HG03175 (cell line): ENCODE measurements at regions not wholly inside any gene's neighbourhood (a gene's known extent, or its start where the extent isn't known, plus 50 kb on each side); places are given as distances from the start of the nearest gene placed in this dataset.
"Not testable (repeated sequence)": the region's sequence is repeated elsewhere in the genome, so short reads cannot be mapped to it uniquely, and the experiment has no call there.

Experiments used
- ATAC-seq: cut with Tn5 transposase; IDR thresholded peaks from one replicate; pipeline ENCODE4 v1.9.1; 2021; ENCODE audit warnings: mild to moderate bottlenecking, moderate library complexity; ENCODE audit not compliant: unreplicated experiment

DNA sequence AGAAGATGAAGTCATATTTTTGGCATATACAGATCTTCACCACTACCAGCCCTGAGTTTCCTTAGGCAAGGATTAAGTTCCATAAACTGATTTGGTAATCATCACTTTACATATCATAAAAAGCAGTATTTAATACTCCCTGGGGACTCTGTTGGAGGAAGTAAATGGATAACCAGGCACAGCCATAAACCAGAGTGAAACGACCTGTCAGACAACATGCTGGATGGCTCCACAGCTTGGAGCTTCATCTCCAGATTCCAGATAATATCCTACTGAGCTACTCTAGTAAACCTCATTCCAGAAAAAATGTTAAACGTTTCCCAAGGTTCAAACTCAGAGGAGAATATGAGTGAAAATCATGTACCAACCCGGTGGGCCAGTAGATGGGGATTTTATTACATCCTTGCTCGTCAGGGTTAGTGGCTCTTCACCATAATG, 109.2 kb downstream of the BASP1 start:
- ATAC-seq = no peak

DNA sequence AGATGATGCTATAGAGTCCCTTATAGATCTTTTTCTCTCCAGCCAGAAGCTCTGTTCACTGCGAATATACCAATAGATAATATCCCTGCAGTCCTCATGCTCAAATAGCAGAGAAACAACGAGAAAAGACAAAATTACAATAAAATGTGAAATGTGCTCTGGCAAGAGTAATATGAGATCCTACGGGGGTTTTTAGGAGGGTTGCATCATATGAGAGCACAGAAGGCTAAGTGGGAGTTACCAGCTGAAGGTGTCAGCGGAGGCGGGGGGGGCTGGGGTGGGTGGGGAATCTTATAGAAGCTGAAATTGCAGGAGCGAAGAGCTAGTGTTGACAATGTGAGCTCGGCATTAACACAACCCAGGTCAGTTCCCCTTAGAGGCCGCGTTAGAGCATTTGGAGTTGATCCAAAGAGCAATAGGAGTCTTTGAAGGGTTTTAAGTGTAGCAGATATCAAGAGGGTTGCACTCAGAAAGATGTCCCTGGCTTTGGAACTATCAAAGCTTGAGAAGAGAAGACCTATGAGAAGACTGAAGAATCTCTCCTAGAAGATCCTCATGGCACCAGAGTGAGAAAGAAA, 109.7 kb downstream of the BASP1 start:
- no peak for ATAC-seq

DNA sequence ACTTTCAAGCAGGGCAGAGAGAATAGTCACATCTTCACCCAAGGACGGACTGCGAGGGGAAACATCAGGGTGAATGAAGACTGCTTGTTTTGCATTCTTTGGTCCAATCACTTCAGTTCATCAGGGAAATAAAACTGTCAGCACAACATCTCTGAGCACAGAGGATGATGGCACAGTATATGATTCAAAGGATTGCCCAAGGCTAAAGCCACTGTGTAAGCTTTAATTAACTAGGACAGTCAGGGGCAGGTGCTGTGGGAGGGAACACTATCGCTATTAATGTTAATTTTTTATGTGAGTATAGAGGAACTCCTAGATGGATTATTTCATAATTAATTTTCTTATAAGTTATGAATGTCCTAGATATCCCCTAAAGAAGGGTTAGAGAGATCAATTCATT, 112.1 kb downstream of the BASP1 start:
- no peak for ATAC-seq

DNA sequence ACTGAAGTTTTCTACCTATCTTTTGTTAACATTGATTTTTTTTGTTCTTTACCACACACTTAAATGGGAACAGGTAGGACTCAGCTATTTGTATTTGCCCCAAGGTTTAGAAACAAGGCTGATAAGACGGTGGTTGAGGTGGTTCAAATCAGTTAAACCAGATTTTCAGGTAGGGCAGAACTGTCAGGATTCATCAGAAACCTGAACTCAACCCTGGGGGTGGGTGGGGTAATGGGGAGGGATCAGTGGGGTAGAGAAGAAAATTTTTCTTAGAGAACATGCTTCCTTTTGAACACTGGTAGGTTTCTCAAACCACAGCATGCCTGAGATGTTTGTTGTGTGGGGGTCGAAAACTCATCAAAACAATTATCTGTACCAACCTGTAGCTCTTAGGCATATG, 113.0 kb downstream of the BASP1 start:
- ATAC-seq = no peak

DNA sequence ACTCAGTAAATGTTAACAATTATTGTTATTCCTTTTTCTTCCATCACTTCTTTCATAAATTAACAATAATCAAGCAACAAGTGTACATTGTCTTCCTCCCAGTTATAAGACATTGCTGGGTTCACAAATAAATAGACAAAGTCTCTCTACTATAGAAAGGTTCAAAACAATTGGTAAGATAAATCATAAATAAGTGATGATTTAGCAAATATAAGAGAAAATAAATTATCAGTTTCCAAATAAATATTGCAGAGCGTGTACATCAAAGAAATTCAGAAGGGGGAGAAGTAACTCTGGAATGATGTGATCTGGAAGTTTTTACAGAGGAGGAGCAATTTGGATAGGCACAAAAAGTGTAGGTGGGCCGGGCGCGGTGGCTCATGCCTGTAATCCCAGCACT, 114.2 kb downstream of the BASP1 start:
- no peak for ATAC-seq

DNA sequence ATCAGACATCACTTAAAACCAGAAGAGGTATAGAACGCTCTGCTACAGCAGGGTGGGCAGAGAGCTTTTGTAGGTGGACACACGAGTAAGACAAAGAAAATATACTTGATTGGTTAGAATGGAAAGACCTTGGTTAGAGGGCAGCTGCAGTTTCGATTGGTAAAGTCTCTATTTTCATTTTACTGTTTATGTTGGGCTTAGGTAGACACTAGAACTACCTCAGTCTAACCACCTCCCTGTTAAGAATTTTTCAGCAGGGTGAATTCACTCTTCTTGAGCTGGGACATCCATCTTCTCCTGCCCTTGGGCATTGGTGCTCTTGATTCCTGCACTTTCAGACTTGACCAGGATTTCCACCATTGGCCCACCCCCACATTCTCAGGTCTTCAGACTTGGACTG, 116.3 kb downstream of the BASP1 start:
- no peak for ATAC-seq

DNA sequence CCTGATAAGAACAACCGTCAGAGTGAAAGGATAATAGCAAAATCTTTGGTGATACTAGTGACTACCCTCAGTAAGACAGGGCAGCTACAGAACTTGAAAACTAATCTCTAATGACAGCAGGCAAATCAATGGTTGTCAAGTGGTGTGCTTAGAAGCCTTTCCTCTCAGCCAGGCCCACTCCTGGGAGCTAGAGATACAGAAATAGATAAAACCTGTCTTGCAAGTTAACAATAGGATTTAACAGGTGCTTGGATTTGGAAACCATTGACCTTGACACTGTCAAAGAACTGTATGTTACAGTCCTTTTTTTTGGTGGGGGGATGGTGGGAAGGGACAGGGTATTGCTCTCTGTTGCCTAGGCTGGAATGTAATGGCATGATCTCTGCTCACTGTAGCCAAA, 118.6 kb downstream of the BASP1 start:
- no peak for ATAC-seq

DNA sequence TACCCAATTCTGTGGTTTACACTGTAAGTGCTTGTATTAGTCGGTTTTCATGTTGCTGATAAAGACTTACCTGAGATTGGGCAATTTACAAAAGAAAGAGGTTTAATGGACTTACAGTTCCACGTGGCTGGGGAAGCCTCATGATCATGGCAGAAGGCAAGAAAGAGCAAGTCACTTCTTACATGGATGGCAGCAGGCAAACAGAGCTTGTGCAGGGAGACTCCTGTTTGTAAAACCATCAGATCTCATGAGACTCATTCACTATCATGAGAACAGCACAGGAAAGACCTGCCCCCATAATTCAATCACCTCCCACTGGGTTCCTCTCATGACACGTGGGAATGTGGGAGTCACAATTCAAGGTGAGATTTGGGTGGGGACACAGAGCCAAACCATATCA, 119.3 kb downstream of the BASP1 start:
- not testable (repeated sequence) for ATAC-seq

DNA sequence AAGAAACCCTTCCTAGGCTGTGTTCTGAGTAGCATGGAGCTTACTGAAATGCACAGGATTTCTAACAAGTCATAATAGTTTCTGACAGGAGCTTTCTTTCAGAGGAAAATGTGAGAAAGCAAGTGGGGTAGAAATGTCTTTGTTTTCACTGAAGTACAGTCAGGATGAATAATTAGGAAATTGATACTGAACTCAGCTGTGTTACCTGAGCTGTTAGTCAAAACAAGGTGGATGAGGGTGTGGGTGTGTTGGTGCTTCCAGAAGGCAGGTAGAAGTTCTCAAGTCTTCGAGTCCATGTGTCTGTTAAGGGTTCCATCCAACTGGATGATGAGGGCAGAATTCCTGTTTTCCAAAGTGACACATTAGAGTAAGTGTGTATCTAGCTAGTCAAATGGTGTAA, 122.4 kb downstream of the BASP1 start:
- no peak for ATAC-seq

DNA sequence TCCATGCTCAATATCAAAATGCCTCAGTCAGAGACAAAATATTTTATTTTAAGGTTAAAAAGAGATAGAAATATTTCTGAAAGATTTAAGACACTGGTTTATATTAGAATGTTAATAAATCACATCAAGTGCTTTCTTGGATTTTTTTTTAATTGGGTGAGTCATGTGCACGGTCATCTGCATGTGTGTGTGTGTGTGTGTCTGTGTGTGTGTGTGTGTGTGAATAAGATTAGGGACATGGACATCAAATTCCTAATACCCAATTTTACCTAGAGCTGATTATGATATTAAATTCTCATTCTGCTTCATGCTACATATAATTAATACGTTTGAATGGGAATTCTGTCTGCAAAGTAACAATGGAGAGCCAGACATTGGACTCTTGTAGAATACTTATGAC, 122.9 kb downstream of the BASP1 start:
- ATAC-seq = no peak

DNA sequence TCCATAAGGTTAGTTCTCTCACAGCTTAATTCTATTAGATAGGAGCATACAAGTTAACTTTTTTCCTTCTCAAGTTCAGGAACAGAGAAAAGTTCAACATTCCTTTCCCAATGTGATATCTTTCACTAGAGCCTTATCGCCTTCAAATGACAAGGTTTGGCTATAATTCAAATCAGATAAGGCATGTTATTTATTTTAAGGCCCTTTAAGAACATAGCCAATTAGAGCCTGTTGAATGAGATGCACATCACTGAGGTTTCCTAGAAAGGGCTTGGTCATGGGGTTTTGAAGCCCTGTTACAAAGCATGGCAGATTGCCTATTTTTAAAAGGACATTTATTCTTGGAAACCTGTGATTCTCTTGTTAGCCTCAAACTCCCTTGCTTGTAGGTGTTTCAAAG, 123.4 kb downstream of the BASP1 start:
- no peak for ATAC-seq

DNA sequence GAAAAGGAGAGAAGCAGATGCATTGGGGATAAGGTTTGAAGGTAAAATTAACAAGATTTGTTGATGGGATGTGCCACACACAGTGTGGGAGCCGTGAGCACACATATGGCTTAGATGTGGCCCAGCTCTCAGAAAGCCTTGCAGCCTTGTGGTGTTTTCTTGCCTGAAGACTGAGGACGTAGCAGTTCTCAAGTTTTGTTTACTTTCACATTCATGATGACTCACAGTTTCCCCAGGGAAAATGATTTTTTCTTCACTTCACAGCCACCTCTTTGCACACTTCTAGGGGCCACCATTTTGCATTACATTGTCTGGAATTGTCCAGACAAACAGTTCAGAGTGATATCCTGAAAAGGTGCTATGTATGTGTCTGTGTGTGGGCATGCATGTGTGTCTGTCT, 126.2 kb downstream of the BASP1 start:
- peak; percentile 86 for ATAC-seq

DNA sequence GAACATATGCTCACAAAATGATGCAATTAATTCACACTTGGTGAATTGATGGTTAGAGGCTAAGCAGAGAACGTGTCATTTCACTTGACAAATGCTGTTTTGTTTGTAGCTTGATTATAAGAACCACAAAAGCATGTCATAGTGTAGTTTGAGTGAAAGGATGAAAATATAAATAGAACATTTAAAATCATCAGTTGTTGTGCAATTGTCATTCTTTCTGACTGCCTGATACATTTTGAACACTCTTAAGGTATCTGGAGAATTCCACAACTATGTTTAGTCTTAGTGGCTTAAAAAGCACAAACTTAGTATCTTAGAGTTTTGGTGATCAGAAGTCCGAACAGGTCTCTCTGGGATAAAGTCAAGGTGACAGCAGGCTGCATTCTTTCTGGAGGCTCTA, 129.4 kb downstream of the BASP1 start:
- no peak for ATAC-seq

DNA sequence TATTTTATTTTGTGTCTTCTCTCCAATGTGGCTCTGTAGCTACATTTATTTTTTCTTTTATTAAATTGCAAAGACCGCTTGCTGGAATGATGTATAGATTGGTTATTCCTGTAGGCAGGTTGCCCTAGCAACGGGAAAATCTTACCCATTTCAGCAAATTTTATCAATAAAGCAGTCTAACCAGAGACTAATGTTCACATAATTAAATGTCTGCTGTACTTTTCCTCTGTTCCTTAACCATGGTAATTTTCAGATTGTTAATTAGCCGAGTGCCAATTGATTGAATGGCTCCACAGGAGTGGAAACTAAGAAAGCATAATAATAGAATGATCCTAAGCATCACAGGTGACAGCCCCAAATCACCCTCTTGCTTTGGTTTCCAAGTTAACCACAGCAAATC, 134.8 kb downstream of the BASP1 start:
- ATAC-seq = no peak

DNA sequence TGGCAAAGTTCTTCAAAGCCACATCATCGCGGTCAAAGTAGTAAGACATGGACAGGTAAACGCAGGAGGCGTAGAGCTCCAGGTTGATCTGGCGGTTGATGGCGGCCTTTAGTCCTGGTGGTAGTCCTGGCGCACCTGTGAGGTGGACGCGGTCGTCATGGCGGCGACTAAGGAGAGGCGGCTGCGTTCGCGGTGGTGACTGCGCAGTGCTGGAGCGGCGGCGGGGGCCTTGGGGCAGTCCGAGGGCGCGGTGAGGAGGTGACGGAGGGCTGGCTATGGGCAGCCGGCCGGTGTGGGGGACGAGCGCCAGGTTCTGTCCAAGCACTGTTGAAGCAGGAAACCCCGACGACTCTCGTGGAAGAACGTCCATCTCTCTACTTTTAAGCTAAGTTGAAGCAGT, 136.8 kb downstream of the BASP1 start:
- no peak for ATAC-seq

DNA sequence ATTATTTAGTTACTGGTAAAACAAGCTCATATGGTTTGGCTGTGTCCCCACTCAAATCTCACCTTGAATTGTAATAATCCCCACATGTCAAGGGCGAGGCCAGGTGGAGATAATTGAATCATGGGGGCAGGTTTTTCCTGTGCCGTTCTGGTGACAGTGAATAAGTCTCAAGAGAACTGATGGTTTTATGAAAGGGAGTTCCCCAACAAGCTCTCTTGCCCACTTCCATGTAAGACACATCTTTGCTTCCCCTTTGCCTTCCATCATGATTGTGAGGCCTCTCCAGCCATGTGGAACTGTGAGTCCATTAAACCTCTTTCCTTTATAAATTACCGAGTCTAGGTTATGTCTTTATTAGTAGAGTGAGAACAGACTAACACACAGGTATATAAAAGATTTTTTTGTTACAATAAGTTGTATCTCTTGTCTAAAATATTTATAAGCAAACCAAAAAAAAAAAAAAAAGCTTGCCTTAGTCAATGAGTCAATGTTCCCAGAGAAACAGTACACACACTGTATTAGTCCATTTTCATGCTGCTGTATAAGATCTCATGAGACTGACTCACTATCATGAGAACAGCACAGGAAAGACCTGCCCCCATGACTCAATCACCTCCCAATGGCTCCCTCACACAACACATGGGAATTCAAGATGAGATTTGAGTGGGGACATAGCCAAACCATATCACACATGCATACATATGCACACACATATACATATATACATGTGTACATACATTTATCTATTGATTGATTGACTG, 138.3 kb downstream of the BASP1 start:
- ATAC-seq = no peak

DNA sequence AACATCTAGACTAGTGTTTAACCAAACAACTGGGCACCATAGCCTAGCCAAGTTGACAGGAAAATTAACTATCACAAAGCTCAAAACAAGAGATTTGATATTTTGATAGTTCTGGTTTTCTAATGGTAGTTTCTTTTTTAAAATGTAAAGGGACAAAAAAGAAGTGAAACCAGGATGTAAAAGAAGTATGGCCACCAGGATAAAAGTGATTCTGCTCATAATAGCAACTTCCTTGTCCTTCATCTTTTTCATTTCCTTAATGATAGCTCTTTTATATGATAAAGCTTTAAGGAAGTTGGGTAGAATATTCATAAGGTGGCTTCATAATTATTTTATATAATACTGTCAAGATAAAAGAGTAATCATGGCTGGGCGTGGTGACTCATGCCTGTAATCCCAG, 139.1 kb downstream of the BASP1 start:
- no peak for ATAC-seq

DNA sequence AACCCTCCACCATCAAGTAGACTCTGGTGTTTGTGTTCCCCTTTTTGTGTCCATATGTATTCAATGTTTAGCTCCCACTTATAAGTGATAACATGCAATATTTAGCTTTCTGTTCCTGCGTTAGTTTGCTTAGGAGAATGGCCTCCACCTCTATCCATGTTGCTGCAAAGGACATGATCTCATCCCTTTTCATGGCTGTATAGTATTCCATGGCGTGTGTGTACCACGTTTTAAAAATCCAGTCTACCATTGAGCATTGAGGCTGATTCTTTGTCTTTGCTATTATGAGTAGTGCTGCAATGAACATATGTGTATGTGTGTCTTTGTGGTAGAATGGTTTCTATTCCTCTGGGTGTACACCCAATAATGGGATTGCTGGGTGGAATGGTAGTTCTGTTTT, 140.1 kb downstream of the BASP1 start:
- ATAC-seq = no peak

DNA sequence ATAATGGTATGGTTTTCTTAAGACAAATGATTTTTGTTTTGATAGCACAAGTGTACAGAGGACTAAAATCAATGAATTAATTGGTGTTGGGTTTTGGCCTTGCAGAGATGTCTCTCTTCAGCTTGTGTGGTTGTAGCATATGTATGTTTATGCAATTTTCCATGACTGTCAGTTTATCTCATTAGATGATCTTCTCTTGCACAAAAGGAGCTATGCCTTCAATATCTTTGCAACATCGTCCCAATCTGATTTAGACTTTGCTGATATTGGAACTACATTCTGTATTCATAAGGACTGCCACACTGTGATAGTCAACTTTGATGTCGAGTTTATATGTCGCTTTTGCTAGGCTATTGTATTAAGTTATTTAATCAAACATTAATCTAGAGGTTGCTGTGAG, 140.0 kb upstream of the TAF11L2 start:
- no peak for ATAC-seq

DNA sequence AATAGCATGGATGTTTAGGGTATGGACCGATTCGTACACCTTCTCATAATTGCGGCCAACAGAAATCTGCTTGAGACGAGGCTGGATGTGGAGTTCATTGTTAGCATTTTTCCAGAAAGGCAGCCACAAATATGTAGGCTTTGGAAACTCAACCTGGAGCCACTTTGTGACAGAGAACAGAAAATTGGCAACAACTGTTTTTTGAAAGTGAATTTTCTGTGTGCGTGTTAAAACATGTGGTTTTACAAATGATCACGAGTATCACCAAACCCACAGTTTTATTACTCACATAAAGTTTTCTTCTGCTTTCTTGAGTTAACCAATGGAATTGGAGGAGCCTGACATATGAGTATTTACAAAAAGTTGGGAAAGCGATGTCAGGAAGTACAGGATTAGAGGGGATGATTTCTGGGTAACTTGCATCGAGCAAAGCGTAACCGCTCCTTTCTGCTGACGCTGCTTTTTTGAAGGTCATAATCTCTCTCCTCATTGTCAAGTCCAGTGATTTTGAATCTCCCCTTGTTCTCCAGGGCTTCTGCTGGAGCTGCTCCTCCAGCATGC, 138.5 kb upstream of the TAF11L2 start:
- ATAC-seq = no peak

DNA sequence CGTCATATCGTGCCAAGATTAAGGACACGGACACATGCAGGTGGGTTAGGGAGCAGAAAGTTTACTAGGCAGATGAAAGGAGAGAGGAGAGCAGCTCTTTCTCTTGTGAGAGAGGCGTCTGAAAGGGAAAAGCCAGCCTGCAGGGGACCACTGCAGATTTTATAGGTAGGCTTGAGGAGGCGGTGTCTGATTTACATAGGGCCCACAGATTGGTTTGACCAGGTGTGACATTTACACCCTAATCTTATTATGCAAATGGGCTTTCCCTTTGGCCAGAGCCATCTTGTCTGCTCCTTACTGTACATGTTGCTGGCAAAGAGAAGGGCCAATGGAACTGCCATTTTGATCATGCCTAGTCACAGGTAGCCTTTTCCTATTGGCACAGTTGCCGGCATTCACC, 137.2 kb upstream of the TAF11L2 start:
- no peak for ATAC-seq

DNA sequence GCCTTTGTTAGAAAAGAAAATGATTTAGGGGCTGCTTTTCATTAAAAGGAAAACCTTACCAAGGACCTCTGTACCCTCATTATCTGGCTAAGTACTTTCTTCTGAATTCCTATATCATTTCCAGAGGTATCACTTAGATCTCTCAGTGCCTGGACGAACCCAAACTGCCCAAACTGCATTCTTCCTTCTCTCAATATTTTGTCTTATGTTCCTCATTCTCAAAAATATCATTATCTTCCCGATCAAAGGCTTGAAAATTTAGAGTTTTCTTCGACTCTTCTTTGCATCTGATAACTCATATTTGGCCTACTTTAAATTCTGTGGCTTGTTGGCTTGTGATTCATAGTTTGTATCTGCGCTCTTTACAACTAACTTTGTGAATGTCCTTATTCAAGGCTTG, 136.7 kb upstream of the TAF11L2 start:
- ATAC-seq = no peak
